Thoracic aorta (tissue), 2 donors: ENCODE measurements at regions not wholly inside any gene's neighbourhood (a gene's known extent, or its start where the extent isn't known, plus 50 kb on each side); places are given as distances from the start of the nearest gene placed in this dataset.
"Not testable (repeated sequence)": the region's sequence is repeated elsewhere in the genome, so short reads cannot be mapped to it uniquely, and the experiment has no call there.

Experiments used
- ATAC-seq: fragments of 150-250 bp; one replicate; pipeline ENCODE4 v1.8.0; 2017; ENCODE audit warnings: low read depth; ENCODE audit not compliant: insufficient number of reproducible peaks, low FRiP score
- DNase-seq: peaks from one replicate; pipeline ENCODE4 v3.0.0-alpha.2; 2020; ENCODE audit warnings: low spot score
- H3K27ac ChIP-seq, 2 donors: fragments of 200-600 bp; sonication (generic); 1 replicate in 1 of 2; 2 replicates in 1 of 2; pipeline ENCODE4 v1.5.1; 2016; ENCODE audit warnings: mild to moderate bottlenecking in 2 of 2, moderate library complexity in 2 of 2
- H3K27me3 ChIP-seq: fragments of 200-600 bp; sonication (generic); replicated peaks from 2 replicates; pipeline ENCODE4 v1.6.0; 2016; ENCODE audit warnings: mild to moderate bottlenecking; ENCODE audit not compliant: insufficient read depth
- H3K36me3 ChIP-seq: fragments of 200-600 bp; sonication (generic); one replicate; pipeline ENCODE4 v1.5.1; 2016
- H3K4me1 ChIP-seq, 2 donors: fragments of 200-600 bp; sonication (generic); 1 replicate in 1 of 2; 2 replicates in 1 of 2; pipeline versions ENCODE4 v1.5.1 to v1.6.0; 2016; ENCODE audit warnings: low read depth in 2 of 2, mild to moderate bottlenecking in 1 of 2; ENCODE audit not compliant: control insufficient read depth in 1 of 2
- H3K4me3 ChIP-seq: fragments of 200-600 bp; sonication (generic); 2 replicates; pipeline ENCODE4 v1.5.1; 2016; ENCODE audit warnings: mild to moderate bottlenecking
- H3K9me3 ChIP-seq: fragments of 200-600 bp; sonication (generic); 2 replicates; pipeline ENCODE4 v1.5.1; 2016
- TF ChIP-seq, protein P1 (sequence below): fragments of 200-600 bp; sonication (generic); IDR thresholded peaks from one replicate; pipeline ENCODE4 v1.5.1; 2019; ENCODE audit warnings: antibody characterized with exemption

DNA sequence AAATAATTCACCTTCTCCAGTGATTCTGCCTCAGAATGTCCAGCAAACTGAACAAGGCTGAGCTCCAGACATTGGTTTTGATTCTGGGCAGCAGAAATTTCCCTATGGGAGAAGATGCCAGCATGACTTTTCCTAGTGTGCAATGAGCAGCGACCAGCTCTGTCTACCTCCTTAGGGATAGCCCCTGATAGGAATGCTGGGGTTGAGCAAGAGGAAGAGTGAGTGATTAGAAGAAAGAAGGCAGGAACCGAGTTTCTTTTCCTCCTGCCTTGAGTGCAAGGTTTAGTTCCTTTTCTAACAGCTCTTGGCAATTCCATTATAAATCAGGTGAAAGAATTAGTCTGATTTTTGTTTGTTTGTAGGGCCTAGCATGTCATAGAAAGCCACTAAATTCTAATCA, 379.0 kb downstream of the DAD1 start:
- TF ChIP-seq, protein P1, sequence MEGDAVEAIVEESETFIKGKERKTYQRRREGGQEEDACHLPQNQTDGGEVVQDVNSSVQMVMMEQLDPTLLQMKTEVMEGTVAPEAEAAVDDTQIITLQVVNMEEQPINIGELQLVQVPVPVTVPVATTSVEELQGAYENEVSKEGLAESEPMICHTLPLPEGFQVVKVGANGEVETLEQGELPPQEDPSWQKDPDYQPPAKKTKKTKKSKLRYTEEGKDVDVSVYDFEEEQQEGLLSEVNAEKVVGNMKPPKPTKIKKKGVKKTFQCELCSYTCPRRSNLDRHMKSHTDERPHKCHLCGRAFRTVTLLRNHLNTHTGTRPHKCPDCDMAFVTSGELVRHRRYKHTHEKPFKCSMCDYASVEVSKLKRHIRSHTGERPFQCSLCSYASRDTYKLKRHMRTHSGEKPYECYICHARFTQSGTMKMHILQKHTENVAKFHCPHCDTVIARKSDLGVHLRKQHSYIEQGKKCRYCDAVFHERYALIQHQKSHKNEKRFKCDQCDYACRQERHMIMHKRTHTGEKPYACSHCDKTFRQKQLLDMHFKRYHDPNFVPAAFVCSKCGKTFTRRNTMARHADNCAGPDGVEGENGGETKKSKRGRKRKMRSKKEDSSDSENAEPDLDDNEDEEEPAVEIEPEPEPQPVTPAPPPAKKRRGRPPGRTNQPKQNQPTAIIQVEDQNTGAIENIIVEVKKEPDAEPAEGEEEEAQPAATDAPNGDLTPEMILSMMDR = no peak
- H3K27me3 ChIP-seq = no peaks in the 10 kb centered on the region

GRCh38 chr14:22203036-22203435, 386.0 kb downstream of the DAD1 start:
- peaks cover 5% of the 10 kb centered on the region for H3K9me3 ChIP-seq
- DNase-seq (no peak), ATAC-seq (no peak)
- H3K4me1 ChIP-seq = no peaks in the 10 kb centered on the region
- no peak overlapping the region for H3K27ac ChIP-seq
- TF ChIP-seq, protein P1 = no peak
- H3K4me3 ChIP-seq = no peak overlapping the region
- no peaks in the 10 kb centered on the region for H3K27me3 ChIP-seq
- no peaks in the 10 kb centered on the region for H3K36me3 ChIP-seq

More for the DNA sequence above, 379.0 kb downstream of the DAD1 start:
- no peak overlapping the region for H3K4me3 ChIP-seq
- DNase-seq (no peak), ATAC-seq (no peak)
- H3K4me1 ChIP-seq = no peaks in the 10 kb centered on the region
- H3K27ac ChIP-seq = no peak overlapping the region
- no peaks in the 10 kb centered on the region for H3K9me3 ChIP-seq
- H3K36me3 ChIP-seq = no peaks in the 10 kb centered on the region

DNA sequence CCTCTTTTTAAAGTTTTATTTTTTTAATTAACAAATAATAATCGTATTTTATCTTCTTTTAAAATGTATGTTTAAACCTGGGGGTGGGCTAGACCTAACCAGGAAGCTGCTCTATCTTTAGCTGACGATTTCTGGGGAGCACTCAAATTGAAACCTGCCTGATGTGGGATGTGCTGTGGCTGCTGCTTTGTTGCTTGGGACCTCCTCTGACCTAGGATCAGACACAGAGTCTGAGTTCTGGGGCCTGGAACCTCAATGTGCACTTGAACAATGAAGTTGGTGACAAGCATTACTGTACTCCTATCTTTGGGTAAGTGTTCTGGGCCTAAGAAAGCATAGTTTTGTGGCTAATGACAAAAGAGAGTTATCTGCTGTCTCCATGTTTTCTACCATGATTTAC, 386.7 kb downstream of the DAD1 start:
- Histone ChIP-seq H3K4me3 (no peak overlapping the region), H3K9me3 (peaks cover 6% of the 10 kb centered on the region), H3K27me3 (no peaks in the 10 kb centered on the region), H3K4me1 (no peaks in the 10 kb centered on the region), H3K27ac (no peak overlapping the region), H3K36me3 (no peaks in the 10 kb centered on the region)
- TF ChIP-seq, protein P1 = no peak
- ATAC-seq (no peak), DNase-seq (no peak)

DNA sequence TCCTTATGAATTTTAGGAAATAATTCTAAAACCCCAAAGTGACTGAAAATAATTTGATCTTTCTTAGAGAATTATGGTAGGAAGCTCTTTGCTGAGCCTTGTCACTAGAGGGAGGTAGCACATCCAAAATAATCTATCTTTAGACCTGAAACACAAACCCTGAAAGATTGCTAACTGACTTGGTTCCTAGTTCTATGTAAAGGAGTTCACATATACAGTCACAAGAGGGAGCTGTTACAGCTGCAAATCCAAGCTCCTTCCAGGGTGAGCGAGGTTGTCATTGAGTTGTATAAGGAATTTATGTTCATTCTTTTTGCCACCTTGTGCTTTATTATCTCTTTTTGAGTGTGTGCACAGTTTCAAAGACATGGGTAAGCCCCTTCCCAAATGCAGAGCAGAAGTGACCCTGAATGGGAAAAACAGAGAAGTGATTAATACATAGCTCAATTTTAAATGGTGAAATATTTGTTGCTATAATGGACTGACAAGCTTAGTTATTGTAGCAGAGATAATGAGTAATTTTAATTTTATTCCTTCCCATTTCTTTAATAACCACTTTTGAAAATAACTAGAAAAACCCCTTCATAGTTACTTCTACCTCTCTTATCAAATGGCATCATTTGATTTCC, 387.9 kb downstream of the DAD1 start:
- Histone ChIP-seq H3K9me3 (peaks cover 6% of the 10 kb centered on the region), H3K27me3 (no peaks in the 10 kb centered on the region), H3K36me3 (no peaks in the 10 kb centered on the region), H3K27ac (no peak overlapping the region), H3K4me1 (no peaks in the 10 kb centered on the region), H3K4me3 (no peak overlapping the region)
- DNase-seq (no peak), ATAC-seq (no peak)
- TF ChIP-seq, protein P1 = peak; percentile 25

- H3K36me3 ChIP-seq, DNase-seq, H3K9me3 ChIP-seq, H3K4me3 ChIP-seq, H3K27me3 ChIP-seq, H3K4me1 ChIP-seq, H3K27ac ChIP-seq, ATAC-seq: not testable (repeated sequence)
Measured at GRCh38 chr14:22200131-22200530, 388.9 kb downstream of the DAD1 start.

DNA sequence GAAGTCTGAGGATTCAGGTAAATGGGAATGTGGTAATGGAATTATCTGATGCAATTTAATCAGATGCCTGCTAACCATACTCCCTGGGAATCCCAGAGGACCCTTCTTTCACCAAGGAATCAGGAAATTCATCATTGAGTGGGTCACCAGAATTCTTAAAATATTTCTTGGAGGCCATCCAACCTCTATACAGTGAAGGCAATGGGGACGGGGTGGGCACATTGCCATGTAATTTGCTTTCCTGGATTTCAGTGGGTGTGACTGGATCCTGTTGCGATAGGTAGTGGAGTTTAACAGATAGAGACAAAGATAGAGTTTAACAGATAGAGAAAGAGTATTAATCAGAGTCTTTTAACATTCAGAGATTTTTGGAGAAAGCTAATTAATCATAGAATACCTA, 394.4 kb downstream of the DAD1 start:
- TF ChIP-seq, protein P1 = no peak
- no peaks in the 10 kb centered on the region for H3K4me1 ChIP-seq
- ATAC-seq = no peak

More for the DNA sequence above, 394.4 kb downstream of the DAD1 start:
- no peak overlapping the region for H3K4me3 ChIP-seq
- H3K27ac ChIP-seq = no peak overlapping the region
- no peaks in the 10 kb centered on the region for H3K27me3 ChIP-seq
- DNase-seq = no peak
- H3K36me3 ChIP-seq = no peaks in the 10 kb centered on the region
- peaks cover 6% of the 10 kb centered on the region for H3K9me3 ChIP-seq
